ENCODE measurements at regions not wholly inside any gene's neighbourhood (a gene's known extent, or its start where the extent isn't known, plus 50 kb on each side); places are given as distances from the start of the nearest gene placed in this dataset.

GRCh38 chr12:83690465-83690864 lies 1003.8 kb downstream of the TMTC2 start:
- Mint-ChIP-seq H3K27me3 (ENCODE audit: low read depth, unreplicated experiment) (no peaks in the 10 kb centered on the region), H3K9me3 (ENCODE audit: unreplicated experiment) (no peaks in the 10 kb centered on the region), H3K27ac (ENCODE audit: unreplicated experiment) (no peak overlapping the region), H3K4me1 (ENCODE audit: low read depth, unreplicated experiment) (no peaks in the 10 kb centered on the region), H3K36me3 (ENCODE audit: low read depth, unreplicated experiment) (no peaks in the 10 kb centered on the region), H3K4me3 (ENCODE audit: unreplicated experiment) (no peak overlapping the region)
- DNase-seq (ENCODE audit: low read depth) (no peak), FAIRE-seq (no peak)
- no peak overlapping the region for H3K9ac ChIP-seq (ENCODE audit: low read length)
- no peak overlapping the region for H3K4me2 ChIP-seq (ENCODE audit: low read length)
- H3K9me3 ChIP-seq (ENCODE audit: insufficient read depth, low read depth, low read length), result no peaks in the 10 kb centered on the region
- H3K79me2 ChIP-seq (ENCODE audit: insufficient read depth, low read length), result no peaks in the 10 kb centered on the region
- no peak overlapping the region for H3K27ac ChIP-seq (ENCODE audit: low read depth, low read length)
- H3K36me3 ChIP-seq (ENCODE audit: insufficient read depth, low read length), result no peaks in the 10 kb centered on the region
- no peak for TF ChIP-seq EZH2 (IDR thresholded peaks at IDR 0.05; ENCODE audit: insufficient read depth, low read length)
- TF ChIP-seq CTCF (IDR thresholded peaks at IDR 0.05; ENCODE audit: insufficient read depth, low read depth, low read length), result no peak
- no peaks in the 10 kb centered on the region for H4K20me1 ChIP-seq (ENCODE audit: insufficient read depth, low read length)
- H3K4me1 ChIP-seq (ENCODE audit: insufficient read depth, low read length), result no peaks in the 10 kb centered on the region
- no peak overlapping the region for H3K4me3 ChIP-seq (ENCODE audit: insufficient read depth, low read depth, low read length)
- no peaks in the 10 kb centered on the region for H3K27me3 ChIP-seq (ENCODE audit: insufficient read depth, low read length)
- H2AFZ ChIP-seq (ENCODE audit: low read depth, low read length), result no peak overlapping the region

- H3K4me1 Mint-ChIP-seq (ENCODE audit: low read depth, unreplicated experiment), result no peaks in the 10 kb centered on the region
- FAIRE-seq, result no peak
- no peak overlapping the region for H2AFZ ChIP-seq (ENCODE audit: low read depth, low read length)
- H3K9ac ChIP-seq (ENCODE audit: low read length), result no peak overlapping the region
- H3K27ac Mint-ChIP-seq (ENCODE audit: unreplicated experiment), result no peak overlapping the region
- no peaks in the 10 kb centered on the region for H3K36me3 Mint-ChIP-seq (ENCODE audit: low read depth, unreplicated experiment)
- peaks cover under 1% of the 10 kb centered on the region for H3K9me3 Mint-ChIP-seq (ENCODE audit: unreplicated experiment)
- no peaks in the 10 kb centered on the region for H3K9me3 ChIP-seq (ENCODE audit: insufficient read depth, low read depth, low read length)
- no peaks in the 10 kb centered on the region for H3K79me2 ChIP-seq (ENCODE audit: insufficient read depth, low read length)
- no peak for DNase-seq (ENCODE audit: low read depth)
- H3K27me3 ChIP-seq (ENCODE audit: insufficient read depth, low read length), result no peaks in the 10 kb centered on the region
- H3K4me3 ChIP-seq (ENCODE audit: insufficient read depth, low read depth, low read length), result no peak overlapping the region
- no peak overlapping the region for H3K4me3 Mint-ChIP-seq (ENCODE audit: unreplicated experiment)
- TF ChIP-seq EZH2 (IDR thresholded peaks at IDR 0.05; ENCODE audit: insufficient read depth, low read length), result no peak
- TF ChIP-seq CTCF (IDR thresholded peaks at IDR 0.05; ENCODE audit: insufficient read depth, low read depth, low read length), result no peak
- H3K27ac ChIP-seq (ENCODE audit: low read depth, low read length), result no peak overlapping the region
- H3K4me2 ChIP-seq (ENCODE audit: low read length), result no peak overlapping the region
- H3K27me3 Mint-ChIP-seq (ENCODE audit: low read depth, unreplicated experiment), result no peaks in the 10 kb centered on the region
- H4K20me1 ChIP-seq (ENCODE audit: insufficient read depth, low read length), result no peaks in the 10 kb centered on the region
- H3K4me1 ChIP-seq (ENCODE audit: insufficient read depth, low read length), result no peaks in the 10 kb centered on the region
- no peaks in the 10 kb centered on the region for H3K36me3 ChIP-seq (ENCODE audit: insufficient read depth, low read length)
Measured at GRCh38 chr12:83689333-83689732, 1002.6 kb downstream of the TMTC2 start.

GRCh38 chr12:83676781-83677295 lies 990.1 kb downstream of the TMTC2 start:
- DNase-seq (ENCODE audit: low read depth) (no peak), FAIRE-seq (no peak)
- Histone ChIP-seq H3K27ac (ENCODE audit: low read depth, low read length) (no peak overlapping the region), H3K36me3 (ENCODE audit: insufficient read depth, low read length) (no peaks in the 10 kb centered on the region), H3K9ac (ENCODE audit: low read length) (no peak overlapping the region), H3K27me3 (ENCODE audit: insufficient read depth, low read length) (no peaks in the 10 kb centered on the region), H4K20me1 (ENCODE audit: insufficient read depth, low read length) (no peaks in the 10 kb centered on the region), H3K4me1 (ENCODE audit: insufficient read depth, low read length) (no peaks in the 10 kb centered on the region), H3K4me2 (ENCODE audit: low read length) (no peak overlapping the region), H2AFZ (ENCODE audit: low read depth, low read length) (no peak overlapping the region), H3K79me2 (ENCODE audit: insufficient read depth, low read length) (no peaks in the 10 kb centered on the region), H3K4me3 (ENCODE audit: insufficient read depth, low read depth, low read length) (no peak overlapping the region), H3K9me3 (ENCODE audit: insufficient read depth, low read depth, low read length) (no peaks in the 10 kb centered on the region)
- no peak for TF ChIP-seq EZH2 (IDR thresholded peaks at IDR 0.05; ENCODE audit: insufficient read depth, low read length)
- no peak for TF ChIP-seq CTCF (IDR thresholded peaks at IDR 0.05; ENCODE audit: insufficient read depth, low read depth, low read length)
- no peaks in the 10 kb centered on the region for H3K9me3 Mint-ChIP-seq (ENCODE audit: unreplicated experiment)
- H3K4me1 Mint-ChIP-seq (ENCODE audit: low read depth, unreplicated experiment), result no peaks in the 10 kb centered on the region
- no peaks in the 10 kb centered on the region for H3K27me3 Mint-ChIP-seq (ENCODE audit: low read depth, unreplicated experiment)
- no peak overlapping the region for H3K27ac Mint-ChIP-seq (ENCODE audit: unreplicated experiment)
- no peaks in the 10 kb centered on the region for H3K36me3 Mint-ChIP-seq (ENCODE audit: low read depth, unreplicated experiment)
- H3K4me3 Mint-ChIP-seq (ENCODE audit: unreplicated experiment), result no peak overlapping the region

All from astrocyte (in vitro differentiated cells and primary cell).